Esophagus muscularis mucosa (tissue), 4 donors: ENCODE measurements at regions not wholly inside any gene's neighbourhood (a gene's known extent, or its start where the extent isn't known, plus 50 kb on each side); places are given as distances from the start of the nearest gene placed in this dataset.

Experiments used
- EP300 ChIP-seq: sonication (generic); formaldehyde crosslinking; IDR thresholded peaks from one replicate; pipeline ENCODE4 v1.6.1; 2017; ENCODE audit warnings: antibody characterized with exemption
- POLR2A ChIP-seq: fragments of 450-650 bp; IDR thresholded peaks from one replicate; pipeline ENCODE4 v1.6.1; 2017; ENCODE audit warnings: antibody characterized with exemption, moderate library complexity, mild to moderate bottlenecking, low read depth
- POLR2AphosphoS5 ChIP-seq, 2 donors: sonication (generic); formaldehyde crosslinking; IDR thresholded peaks; one replicate each; pipeline ENCODE4 v1.6.1; 2017; ENCODE audit warnings: antibody characterized with exemption in 2 of 2
- TF ChIP-seq, protein P1 (sequence below), 3 experiments: fragments of 200-600 bp in 2 of 3; fragments of 450-650 bp in 1 of 3; sonication (generic) in 2 of 3; IDR thresholded peaks; one replicate each; pipeline ENCODE4 v1.5.1; 2017 to 2019; ENCODE audit warnings: antibody characterized with exemption in 3 of 3, mild to moderate bottlenecking in 2 of 3, moderate library complexity in 1 of 3

DNA sequence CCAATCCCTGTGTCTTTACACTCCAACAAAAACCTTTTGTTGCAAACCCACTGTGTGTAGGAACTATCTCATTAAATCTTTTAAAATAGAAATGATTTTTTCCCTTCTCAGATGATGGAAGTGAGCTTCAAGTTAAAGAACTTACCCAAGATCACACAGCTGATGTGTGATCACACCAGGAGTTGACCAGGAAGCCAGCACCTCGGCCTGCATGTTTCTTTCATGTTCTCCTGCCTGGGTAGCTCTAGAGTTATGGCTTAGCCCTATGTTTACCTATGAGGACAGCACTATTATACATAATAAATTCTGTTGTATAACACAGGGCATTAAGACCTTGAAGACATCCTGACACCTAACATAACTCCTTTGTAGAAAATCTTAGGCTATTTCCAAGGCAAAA is 132.1 kb upstream of the KLHL25 start:
- TF ChIP-seq EP300, result no peak
- TF ChIP-seq, protein P1, sequence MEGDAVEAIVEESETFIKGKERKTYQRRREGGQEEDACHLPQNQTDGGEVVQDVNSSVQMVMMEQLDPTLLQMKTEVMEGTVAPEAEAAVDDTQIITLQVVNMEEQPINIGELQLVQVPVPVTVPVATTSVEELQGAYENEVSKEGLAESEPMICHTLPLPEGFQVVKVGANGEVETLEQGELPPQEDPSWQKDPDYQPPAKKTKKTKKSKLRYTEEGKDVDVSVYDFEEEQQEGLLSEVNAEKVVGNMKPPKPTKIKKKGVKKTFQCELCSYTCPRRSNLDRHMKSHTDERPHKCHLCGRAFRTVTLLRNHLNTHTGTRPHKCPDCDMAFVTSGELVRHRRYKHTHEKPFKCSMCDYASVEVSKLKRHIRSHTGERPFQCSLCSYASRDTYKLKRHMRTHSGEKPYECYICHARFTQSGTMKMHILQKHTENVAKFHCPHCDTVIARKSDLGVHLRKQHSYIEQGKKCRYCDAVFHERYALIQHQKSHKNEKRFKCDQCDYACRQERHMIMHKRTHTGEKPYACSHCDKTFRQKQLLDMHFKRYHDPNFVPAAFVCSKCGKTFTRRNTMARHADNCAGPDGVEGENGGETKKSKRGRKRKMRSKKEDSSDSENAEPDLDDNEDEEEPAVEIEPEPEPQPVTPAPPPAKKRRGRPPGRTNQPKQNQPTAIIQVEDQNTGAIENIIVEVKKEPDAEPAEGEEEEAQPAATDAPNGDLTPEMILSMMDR (IDR thresholded peaks at IDR 0.05), result no peak
- no peak for TF ChIP-seq POLR2A
- TF ChIP-seq POLR2AphosphoS5 (IDR thresholded peaks at IDR 0.05), result no peak
